ENCODE measurements at regions not wholly inside any gene's neighbourhood (a gene's known extent, or its start where the extent isn't known, plus 50 kb on each side); places are given as distances from the start of the nearest gene placed in this dataset.

- TF ChIP-seq CTCF (IDR thresholded peaks at IDR 0.05) (no peak), POLR2A (IDR thresholded peaks at IDR 0.05) (no peak)
Measured at GRCh38 chr16:59405802-59406201, 671.7 kb upstream of the GOT2 start.

Measured in testis (tissue), 2 donors.